CD4-positive, alpha-beta T cell treated with Interferon gamma for 1 hour (primary cell): ENCODE measurements at regions not wholly inside any gene's neighbourhood (a gene's known extent, or its start where the extent isn't known, plus 50 kb on each side); places are given as distances from the start of the nearest gene placed in this dataset.
"Not testable (repeated sequence)": the region's sequence is repeated elsewhere in the genome, so short reads cannot be mapped to it uniquely, and the experiment has no call there.

Experiments used
- DNase-seq: peaks from one replicate; pipeline ENCODE4 v3.0.0-alpha.2; 2020

GRCh38 chr1:232335741-232336293, 294.1 kb downstream of the SIPA1L2 start:
- DNase-seq = no peak

GRCh38 chr1:232335261-232335660, 294.7 kb downstream of the SIPA1L2 start:
- DNase-seq = peak; percentile 24

- no peak for DNase-seq
Measured at GRCh38 chr1:232334811-232335210, 295.1 kb downstream of the SIPA1L2 start.

- no peak for DNase-seq
Measured at GRCh38 chr1:232334246-232334645, 295.7 kb downstream of the SIPA1L2 start.

- DNase-seq = no peak
Measured at GRCh38 chr1:232333419-232333767, 296.5 kb downstream of the SIPA1L2 start.

GRCh38 chr1:232332710-232333418, 297.1 kb downstream of the SIPA1L2 start:
- DNase-seq = not testable (repeated sequence)

GRCh38 chr1:232329103-232329813, 300.7 kb downstream of the SIPA1L2 start:
- no peak for DNase-seq

- DNase-seq = no peak
Measured at GRCh38 chr1:232328486-232329102, 301.3 kb downstream of the SIPA1L2 start.

- DNase-seq = no peak
Measured at GRCh38 chr1:232327899-232328298, 302.0 kb downstream of the SIPA1L2 start.

GRCh38 chr1:232327269-232327668, 302.7 kb downstream of the SIPA1L2 start:
- DNase-seq = no peak

- DNase-seq = no peak
Measured at GRCh38 chr1:232322162-232322734, 307.7 kb downstream of the SIPA1L2 start.

GRCh38 chr1:232319518-232320210, 310.3 kb downstream of the SIPA1L2 start:
- DNase-seq = no peak

GRCh38 chr1:232319072-232319471, 310.9 kb downstream of the SIPA1L2 start:
- DNase-seq = no peak

- no peak for DNase-seq
Measured at GRCh38 chr1:232318143-232318542, 311.8 kb downstream of the SIPA1L2 start.

- DNase-seq = no peak
Measured at GRCh38 chr1:232317350-232317749, 312.6 kb downstream of the SIPA1L2 start.

GRCh38 chr1:232316864-232317263, 313.1 kb downstream of the SIPA1L2 start:
- DNase-seq = no peak

GRCh38 chr1:232313876-232314275, 316.1 kb downstream of the SIPA1L2 start:
- not testable (repeated sequence) for DNase-seq

- DNase-seq = no peak
Measured at GRCh38 chr1:232310541-232310940, 319.4 kb downstream of the SIPA1L2 start.

- no peak for DNase-seq
Measured at GRCh38 chr1:232308616-232309015, 321.3 kb downstream of the SIPA1L2 start.

GRCh38 chr1:232307296-232308017, 322.5 kb downstream of the SIPA1L2 start:
- DNase-seq = no peak

GRCh38 chr1:232306269-232306961, 323.5 kb downstream of the SIPA1L2 start:
- DNase-seq = no peak
